ENCODE measurements at regions not wholly inside any gene's neighbourhood (a gene's known extent, or its start where the extent isn't known, plus 50 kb on each side); places are given as distances from the start of the nearest gene placed in this dataset.
"Not testable (repeated sequence)": the region's sequence is repeated elsewhere in the genome, so short reads cannot be mapped to it uniquely, and the experiment has no call there.

DNA sequence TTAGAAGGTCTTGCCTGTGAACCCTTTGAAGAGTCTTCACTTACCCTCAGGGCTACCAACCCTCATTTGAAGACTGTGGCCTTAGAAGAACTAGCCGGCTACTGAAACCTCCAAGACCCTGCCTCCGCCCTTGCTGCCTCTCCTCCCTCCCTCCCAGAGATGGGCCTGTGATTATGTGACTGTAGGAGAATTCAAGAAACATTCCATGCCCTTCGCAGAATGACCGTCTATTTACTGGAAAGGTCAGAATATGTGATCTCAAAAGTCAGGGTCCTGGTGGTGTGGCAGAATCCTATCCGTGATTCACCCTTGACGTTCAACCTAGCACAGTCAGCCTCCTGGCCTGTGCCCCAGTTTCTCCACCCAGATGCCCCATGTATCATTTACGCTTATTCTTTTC lies 109.6 kb downstream of the CTNND1 start:
- no peak for DNase-seq (ENCODE audit: low read depth)

DNA sequence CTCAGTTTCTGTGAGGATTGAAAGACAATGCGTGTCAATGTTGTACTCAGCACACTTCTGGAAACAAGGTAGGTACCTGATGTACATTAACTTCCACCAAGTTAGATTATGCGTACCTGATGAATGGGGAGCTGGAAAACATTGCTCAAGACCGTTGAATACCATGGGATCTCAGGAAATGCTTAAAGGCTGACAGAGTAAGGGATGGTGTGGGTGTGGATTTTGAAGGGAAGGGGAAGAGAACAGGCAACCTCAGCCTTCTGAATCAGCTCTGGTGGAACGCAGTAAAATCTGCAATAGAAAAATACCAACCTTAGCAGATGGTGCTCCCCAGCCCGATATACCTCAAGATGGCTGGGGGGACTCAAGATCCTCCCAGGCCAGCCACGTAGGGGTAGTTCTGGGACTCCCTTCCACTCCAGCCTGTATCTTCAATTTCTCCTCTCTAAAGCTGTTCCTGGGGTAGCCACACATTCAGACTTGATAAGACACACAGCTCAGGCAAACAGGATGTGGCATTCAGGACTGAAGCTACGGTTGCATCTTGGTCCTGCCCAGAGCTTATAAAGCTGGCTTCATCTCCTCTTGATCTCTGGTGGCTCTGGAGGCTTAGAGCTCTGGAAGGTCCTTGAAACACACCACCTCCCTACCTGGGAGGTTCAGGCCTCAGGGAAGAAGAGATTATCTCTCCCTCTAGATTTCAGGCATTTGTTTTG lies 111.8 kb downstream of the CTNND1 start:
- DNase-seq (ENCODE audit: low read depth) = no peak

DNA sequence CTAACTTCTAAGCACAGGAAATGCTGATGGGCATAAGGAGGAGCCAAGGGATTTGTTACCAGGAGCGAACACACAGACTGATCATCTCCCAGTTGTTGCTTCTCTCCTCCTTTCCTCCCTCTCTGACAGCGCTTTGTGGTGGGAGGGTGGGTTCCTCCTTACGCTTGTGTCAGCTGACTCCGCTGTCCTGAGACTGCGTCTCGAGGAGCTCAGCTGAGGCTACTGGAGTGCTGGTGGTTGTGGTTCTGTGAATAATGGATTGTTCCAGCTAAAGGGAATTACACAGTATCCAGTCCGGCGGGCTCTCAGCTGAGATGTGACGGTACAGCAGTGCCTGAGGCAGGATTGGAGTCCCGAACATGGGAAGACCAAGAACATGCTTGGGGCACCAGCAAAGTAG lies 113.4 kb downstream of the CTNND1 start:
- DNase-seq (ENCODE audit: low read depth) = no peak

DNA sequence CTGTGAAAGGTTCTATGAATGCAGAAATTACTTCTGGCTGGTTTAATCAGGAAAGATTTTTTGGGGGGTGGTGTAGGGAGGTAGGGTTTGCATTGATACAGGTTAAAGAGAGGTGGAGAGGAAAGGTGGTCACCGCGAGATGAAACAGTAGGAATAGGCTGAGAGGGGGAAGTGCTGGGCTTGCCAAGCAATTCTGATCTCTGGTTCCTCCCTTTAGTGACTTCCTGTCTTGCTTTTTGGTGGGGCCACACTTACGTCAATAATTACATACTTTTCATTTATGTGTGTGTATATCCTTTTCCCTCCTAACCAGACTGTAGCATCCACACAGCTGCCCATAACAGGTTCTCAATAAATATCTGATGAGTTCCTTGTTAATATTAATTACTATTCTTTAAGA lies 120.0 kb downstream of the CTNND1 start:
- no peak for DNase-seq (ENCODE audit: low read depth)

DNA sequence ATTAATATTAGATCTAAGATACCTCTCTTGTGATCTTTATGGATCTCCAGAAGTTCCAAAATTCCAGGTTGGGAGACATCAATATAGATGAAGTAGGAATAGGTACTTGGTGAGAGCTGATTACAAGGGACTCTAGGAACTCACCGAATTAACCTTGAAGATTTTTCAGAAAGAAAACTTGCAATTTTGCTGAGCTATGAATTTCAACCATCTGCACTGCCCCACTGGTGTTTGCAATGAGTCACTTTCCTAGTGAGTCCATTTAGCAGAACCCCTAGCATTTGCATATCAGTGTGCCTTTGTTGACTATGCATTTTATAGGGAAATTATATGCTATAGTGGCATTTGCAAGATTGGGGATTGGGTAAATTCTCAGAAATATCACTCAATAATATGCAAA lies 122.0 kb downstream of the CTNND1 start:
- DNase-seq (ENCODE audit: low read depth) = no peak

DNA sequence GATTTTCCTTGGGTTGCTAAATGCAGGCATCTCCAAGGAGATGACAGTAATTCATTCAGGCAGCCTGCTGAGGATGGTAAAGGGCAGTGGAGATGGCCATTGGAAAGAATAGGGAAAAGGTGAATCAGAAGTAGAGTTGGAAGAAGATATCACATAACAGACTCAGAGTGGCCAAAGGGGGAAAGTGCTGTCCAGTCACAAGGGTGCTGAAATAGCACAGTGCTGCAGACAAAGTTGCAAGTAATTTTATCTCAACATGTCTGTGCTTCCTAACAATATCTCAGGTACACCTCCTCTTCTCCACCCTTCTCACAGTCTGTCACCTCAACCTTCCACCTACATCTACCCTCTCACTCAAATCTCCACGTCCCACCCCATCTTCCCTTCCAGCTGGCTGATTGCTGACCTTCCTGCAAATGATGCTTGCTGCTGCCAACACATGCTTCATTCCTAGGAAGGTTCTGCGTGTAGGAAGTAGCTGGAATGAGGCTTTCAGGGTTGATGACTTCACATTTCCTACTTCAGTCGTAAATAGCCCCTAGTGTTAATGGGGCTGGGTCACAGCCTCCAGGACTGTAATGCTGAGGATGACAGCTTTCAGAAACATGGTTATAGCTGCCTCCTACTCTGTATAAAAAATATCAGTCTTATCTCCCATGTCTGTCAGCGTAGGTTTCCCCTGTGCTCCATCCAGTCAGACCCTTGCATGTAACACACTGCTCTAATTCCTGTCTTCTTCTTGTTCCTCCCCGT lies 123.9 kb downstream of the CTNND1 start:
- DNase-seq (ENCODE audit: low read depth) = no peak

DNA sequence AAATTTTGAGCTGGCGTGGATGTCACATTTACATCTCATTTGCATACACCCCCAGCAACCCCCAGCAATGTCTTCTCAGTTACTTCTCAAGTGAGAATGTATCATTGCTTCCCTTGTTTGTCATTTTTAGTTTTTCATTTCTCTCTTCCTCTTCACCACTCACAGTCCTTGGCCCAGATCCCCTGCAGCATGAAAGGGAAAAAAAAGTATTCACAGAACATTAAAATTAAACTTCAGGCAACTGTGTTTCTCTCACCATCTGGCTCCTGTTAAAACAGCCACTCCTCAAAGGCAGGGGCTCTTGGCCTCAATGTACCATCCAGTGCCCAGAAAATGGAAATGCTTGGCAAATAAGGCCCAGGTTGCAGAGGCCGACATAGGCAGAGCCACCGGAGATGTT lies 126.8 kb downstream of the CTNND1 start:
- no peak for DNase-seq (ENCODE audit: low read depth)

DNA sequence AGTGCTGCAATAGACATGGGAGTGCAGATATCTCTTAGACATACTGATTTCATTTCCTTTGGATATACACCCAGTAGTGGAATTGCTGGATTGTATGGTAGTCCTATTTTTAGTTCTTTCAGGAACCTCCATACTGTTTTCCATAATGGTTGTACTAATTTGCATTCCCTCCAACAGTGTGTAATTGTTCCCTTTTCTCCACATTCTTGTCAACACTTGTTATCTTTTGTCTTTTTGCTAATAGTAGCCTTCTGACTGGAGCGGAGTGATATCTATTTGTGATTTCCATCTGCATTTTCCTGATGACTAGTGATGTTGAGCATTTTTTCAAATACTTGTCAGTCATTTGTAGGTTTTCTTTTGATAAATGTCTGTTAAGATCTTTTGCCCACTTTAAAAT lies 128.9 kb downstream of the CTNND1 start:
- no peak for DNase-seq (ENCODE audit: low read depth)

DNA sequence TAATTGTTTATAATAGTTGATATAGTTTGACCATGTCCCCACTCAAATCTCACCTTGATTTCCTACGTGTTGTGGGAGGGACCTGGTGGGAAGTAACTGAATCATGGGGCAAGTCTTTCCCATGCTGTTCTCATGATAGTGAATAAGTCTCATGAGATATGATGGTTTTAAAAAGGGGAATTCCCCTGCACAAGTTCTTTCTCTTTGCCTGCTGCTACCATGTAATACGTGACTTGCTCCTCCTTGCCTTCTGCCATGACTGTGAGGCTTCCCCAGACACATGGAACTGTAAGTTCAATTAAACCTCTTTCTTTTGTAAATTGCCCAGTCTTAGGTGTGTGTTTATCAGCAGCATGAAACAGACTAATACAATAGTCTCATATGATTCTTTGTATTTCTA lies 130.5 kb upstream of the OR9Q1 start:
- DNase-seq (ENCODE audit: low read depth) = not testable (repeated sequence)

DNA sequence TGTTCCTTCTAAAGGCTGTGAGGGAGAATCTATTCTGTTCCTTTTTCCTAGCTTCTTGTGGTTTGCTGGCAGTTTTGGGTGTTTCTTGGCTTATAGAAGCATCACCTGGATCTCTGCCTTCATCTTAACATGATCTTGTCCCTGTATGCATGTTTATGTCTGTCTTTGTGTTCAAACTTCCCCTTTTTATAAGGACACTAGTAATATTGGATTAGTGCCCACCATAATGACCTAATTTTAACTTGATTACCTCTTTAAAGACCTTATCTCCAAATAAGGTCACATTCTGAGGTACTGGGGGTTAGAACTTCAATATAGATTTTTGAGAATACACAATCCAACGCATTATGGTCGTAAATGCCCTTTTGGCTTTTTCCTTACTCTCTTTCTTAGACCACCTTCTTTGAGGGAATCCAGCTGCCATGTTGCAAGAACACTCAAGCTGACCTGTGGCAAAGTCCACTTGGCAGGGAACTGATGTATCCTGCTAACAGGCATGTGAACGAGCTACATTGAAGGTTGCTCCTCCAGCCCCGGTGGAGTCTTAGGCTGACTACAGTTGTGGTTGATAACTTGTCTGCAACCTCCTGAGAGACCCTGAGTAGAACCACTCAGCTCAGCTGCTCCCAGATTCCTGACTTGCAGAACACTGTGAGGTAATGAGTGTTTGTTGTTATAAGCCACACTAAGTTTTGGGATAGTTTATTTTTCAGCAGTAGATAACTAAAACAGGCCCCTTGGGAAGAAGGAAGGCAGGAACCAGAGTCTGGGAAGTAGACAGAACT lies 127.1 kb upstream of the OR9Q1 start:
- no peak for DNase-seq (ENCODE audit: low read depth)

DNA sequence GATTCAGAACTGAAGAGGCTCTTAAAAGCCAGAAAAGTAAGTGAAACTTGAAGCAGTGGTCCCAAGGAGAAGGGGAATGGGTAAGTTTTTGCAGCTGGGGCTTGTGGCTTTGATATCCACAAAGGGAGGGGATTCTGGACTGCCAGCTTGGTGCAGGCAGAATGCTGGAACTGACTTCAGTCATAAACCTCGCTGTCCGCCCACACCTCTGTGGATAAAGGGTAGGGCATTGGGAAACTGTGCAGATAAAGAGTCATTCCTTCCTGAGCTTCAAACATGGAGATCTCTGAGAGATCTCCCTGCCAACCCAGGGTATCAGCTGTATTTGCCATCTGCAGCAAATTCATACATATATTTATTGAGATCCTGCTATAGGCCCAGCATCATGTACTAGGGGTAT lies 124.3 kb upstream of the OR9Q1 start:
- DNase-seq (ENCODE audit: low read depth) = no peak

DNA sequence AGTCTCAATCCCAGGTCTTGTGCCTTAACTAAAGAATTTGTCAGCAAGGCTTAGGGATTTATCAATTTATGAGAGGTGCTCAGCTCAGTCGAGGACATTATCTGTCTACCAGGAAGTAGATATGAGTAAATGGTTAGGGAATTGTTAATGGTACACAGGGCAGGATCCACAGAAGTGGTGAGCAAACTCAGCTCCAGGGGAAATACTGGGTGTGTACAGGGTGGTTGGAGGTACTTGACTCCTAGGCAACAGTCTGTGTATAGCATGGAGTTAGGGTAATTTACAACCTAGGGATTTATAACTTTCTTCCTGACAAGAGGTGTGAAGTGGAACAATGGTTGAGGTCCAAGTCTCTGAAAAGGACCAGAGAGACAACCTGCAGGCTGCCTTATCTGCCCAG lies 123.4 kb upstream of the OR9Q1 start:
- no peak for DNase-seq (ENCODE audit: low read depth)

DNA sequence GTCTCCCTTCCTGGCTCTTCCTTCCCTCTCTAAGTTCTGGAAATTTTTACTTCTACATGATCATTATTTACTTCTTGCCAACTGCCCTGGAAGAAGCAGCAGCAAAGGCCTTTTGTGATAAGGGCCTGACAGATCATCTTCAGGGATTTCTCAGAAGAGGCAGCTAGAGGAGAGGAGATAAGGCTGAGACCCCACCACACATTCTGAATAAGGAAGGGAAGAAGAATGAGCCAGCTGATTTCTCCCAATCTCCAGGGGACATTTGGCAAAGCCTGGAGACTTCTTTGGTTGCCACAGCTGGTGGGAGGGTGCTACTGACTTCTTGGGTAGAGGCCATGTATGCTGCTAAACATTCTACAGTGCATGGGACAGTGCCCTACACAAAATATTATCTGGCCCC lies 122.4 kb upstream of the OR9Q1 start:
- DNase-seq (ENCODE audit: low read depth) = no peak

DNA sequence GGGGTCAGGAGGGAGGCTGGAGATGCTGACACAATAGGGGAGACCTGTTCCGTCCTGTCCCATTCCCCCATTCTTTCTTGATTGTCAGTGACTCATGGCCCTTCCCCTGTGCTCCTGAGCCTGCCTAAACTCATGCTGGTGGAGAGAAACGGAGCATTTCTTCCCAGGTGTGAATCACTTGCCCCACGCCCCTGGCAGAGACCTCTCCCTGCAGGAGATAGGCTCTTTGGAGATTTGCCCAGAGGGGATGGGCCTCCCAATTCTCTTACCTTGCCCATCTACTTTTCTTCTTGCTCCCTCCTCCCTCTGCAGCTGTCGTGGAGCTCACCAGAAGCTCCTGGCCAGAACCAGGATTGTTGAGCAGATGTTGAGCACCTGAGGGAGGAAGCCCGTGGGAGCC lies 121.9 kb upstream of the OR9Q1 start:
- DNase-seq (ENCODE audit: low read depth) = no peak

DNA sequence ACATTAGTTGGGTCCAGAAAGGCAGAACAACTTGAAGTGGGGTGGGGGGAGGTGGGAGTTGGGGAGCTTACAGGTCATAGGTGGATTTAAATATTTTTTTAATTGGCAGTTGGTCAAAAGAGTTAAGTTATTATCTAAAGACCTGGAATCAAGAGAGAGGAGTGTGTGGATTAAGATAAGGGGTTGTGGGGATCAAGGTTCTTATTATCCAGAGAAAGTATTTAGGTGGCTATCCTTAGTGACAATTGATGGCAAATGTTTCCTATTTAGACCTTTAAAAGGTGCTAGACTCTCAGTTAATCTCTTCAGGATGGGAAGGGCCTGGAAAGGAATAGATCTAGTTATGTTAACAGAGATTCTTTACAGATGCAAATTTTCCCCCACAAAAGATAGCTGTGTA lies 120.7 kb upstream of the OR9Q1 start:
- DNase-seq (ENCODE audit: low read depth) = no peak

DNA sequence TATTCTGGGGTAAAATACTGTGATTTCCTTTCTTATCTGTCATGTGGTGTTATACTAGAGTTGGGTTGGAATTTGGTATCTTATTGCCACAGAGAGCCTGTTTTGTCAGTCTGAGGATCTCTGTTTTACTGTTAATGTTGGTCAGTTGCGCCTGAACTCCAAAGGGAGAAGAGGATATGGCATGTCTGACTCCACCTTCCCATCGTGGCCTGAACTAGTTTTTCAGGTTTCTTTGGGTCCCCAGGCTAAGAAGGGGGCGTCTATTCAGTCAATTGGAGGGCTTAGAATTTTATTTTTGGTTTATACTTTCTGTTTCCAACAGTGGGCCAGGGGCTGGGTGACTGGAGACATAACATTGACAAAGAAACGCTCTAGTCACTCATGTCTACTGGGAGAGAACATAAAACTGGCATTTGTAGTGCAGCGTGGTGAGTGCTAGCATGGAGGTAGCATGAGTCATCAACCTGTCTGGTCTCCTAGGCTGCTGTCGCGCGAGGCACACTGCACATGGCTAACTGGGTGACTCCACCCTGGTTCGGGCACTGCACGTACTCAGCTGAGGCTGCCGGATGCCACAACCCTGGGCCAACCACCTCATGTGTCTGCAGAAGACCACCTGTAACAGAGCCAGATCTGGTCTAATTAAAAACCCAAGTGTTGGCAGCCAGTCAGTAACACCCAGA lies 120.1 kb upstream of the OR9Q1 start:
- DNase-seq (ENCODE audit: low read depth) = peak; percentile 27

DNA sequence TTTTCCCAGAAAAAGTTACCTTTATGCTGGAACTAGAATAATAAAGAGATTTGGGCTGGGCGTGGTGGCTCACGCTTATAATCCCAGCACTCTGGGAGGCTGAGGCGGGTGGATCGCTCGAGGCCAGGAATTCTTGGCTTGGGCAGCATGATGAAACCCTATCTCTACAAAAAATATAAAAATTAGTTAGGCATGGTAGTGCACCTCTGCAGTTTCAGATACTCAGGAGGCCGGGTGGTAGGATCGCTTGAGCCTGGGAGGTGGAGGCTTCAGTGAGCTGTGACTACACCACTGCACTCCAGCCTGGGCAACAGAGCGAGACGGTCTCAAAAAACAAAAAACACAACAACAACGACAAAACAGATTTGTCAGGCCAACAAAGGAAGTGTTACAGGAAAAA lies 119.3 kb upstream of the OR9Q1 start:
- DNase-seq (ENCODE audit: low read depth) = no peak

DNA sequence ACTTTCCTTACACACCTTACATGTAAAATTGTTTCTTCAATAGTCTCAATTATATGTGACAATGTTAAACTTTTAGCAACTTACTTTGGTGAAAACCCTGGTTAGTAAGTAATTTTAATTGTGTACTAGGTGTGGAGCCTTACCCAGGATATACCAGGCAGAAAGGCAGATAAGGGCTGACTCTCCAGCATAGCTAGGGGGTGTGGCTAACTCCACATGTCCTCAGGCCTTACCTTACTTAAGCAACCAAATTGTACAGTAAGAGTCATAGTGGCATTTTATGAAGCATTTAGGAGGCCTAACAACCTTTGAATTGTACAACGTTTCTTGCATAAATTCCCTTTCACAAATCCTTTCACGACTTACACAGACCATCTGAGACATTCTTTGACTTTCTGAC lies 118.2 kb upstream of the OR9Q1 start:
- DNase-seq (ENCODE audit: low read depth) = no peak

DNA sequence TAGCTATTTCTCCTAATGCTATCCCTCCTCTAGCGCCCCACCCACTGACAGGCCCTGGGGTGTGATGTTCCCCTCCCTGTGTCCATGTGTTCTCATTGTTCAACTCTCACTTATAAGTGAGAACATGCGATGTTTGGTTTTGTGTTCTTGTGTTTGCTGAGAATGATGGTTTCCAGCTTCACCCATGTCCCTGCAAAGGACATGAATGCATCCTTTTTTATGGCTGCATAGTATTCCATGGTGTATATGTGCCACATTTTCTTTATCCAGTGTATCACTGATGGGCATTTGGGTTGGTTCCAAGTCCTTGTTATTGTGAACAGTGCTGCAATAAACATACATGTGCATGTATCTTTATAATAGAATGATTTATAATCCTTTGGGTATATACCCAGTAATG lies 115.3 kb upstream of the OR9Q1 start:
- DNase-seq (ENCODE audit: low read depth) = not testable (repeated sequence)

DNA sequence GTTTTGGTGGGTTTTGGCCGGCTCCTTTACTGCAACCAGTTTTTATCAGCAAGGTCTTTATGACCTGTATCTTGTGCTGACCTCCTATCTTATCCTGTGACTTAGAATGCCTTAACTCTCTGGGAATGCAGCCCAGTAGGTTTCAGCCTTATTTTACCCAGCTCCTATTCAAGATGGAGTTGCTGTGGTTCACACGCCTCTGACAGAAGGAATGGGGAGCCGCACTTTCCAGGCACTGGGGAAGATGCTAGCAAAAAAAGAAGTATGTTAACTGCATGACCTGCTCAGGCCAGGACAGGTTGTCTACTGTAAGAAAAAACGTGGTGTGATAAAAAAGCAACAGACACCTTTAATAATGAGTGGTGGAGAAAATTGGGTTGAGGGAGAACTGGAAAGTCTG lies 112.2 kb upstream of the OR9Q1 start:
- DNase-seq (ENCODE audit: low read depth) = not testable (repeated sequence)

DNA sequence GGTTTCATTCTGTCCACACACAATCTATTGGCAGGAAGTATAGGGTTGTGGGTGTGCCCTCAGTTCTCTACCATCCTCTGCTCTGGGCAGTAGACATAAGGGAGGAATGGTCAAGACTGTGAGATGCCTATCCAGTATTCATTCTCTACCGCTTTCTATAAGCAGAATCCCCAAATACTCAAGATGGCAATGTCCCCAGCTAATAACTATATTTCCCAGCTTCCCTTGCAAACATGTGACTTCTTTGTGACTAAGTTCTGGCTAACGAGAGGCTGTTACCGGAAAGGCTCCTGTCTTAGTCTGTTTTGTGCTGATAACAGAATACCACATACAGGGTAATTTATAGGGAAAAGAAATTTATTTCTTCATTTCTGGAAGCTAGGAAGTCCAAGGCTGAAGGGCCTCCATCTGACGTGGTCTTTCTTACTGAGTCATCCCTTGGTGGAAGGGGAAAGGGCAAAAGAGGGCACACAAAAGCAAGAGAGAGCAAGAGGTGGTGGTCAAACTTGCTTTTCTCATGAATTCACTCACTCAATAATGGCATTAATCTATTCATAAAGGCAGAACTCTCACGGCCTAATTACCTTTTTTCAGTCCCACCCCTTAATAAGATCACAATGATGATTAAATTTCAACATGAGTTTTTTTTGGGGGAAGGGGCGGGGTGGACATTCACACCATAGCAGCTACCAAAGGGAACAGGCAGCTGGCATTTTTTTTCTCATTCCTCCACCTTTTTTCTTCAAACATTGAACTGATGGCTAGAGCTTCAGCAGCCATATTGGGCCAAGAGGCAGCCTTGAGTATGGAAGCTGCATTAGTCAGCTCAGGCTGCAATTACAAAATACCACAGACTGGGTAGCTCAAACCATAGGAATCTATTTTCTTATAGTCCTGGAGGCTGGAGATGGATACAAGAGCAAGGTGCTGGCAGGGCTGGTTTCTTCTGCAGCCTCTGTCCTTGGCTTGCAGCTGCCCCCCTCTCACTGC lies 109.7 kb upstream of the OR9Q1 start:
- no peak for DNase-seq (ENCODE audit: low read depth)
